HPDE6-E6E7 (cell line): ENCODE measurements at regions not wholly inside any gene's neighbourhood (a gene's known extent, or its start where the extent isn't known, plus 50 kb on each side); places are given as distances from the start of the nearest gene placed in this dataset.

Experiments used
- DNase-seq: peaks from one replicate; pipeline ENCODE4 v3.0.0; 2011; ENCODE audit warnings: missing footprints; ENCODE audit errors: extremely low spot score

- DNase-seq: no peak
Observed at GRCh38 chr10:45197816-45198485, 117.5 kb downstream of the OR13A1 start.

DNA sequence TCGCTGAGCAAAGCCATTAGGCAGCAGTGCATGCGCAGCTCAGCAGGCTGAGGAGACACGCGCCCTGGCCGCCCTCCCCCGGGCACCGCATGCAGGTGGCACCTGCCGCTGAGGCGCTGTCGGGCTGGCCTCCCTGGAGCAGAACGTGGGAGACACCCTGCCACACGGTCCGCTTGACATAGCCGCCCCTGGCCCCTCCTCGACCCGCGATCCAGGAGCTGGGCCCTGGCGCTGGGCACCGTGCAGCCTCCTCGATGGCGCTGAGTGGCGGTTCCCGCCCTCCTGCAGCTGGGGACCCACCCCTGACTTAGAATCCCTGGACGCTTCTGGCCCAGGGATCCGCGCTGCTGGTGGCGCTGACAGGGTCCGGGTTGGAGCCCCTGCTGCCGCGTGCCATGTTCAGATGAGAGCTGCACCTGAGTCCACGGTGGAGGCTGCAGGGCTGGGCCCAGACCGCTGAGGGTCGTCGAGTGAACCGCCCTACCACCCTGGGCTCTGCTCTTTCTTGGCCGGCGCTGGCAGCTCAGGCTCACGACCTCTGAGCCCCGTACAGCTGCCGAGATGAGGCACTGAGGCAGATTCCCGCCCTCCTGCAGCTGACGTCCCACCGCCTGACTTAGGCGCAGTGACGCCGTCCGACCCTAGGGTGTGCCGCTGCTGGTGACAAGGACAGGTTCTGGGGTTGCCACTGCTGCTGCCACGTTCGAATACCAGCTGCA, 116.8 kb downstream of the OR13A1 start:
- no peak for DNase-seq

GRCh38 chr10:45199205-45199740, 116.1 kb downstream of the OR13A1 start:
- no peak for DNase-seq

DNA sequence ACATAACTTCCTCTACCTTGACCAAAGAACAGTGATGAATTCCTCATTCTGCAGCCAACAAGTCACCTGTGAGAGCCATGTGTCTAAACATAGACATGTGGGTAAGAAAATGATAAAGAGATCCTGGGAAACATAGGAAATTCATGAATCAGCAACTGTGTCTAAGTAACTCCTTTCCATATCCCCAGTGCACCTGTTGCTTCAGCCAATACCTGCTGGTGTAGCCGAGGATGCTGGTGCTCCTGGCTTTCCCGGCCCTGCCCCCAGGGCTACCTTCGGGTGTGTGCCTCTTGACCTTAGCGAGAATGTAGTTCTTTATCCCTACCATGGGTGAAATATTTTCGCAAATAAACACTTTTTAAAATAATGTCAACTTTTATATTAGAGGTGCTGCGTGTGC, 114.1 kb downstream of the OR13A1 start:
- DNase-seq: no peak

GRCh38 chr10:45202242-45202641, 113.2 kb downstream of the OR13A1 start:
- DNase-seq: no peak

DNA sequence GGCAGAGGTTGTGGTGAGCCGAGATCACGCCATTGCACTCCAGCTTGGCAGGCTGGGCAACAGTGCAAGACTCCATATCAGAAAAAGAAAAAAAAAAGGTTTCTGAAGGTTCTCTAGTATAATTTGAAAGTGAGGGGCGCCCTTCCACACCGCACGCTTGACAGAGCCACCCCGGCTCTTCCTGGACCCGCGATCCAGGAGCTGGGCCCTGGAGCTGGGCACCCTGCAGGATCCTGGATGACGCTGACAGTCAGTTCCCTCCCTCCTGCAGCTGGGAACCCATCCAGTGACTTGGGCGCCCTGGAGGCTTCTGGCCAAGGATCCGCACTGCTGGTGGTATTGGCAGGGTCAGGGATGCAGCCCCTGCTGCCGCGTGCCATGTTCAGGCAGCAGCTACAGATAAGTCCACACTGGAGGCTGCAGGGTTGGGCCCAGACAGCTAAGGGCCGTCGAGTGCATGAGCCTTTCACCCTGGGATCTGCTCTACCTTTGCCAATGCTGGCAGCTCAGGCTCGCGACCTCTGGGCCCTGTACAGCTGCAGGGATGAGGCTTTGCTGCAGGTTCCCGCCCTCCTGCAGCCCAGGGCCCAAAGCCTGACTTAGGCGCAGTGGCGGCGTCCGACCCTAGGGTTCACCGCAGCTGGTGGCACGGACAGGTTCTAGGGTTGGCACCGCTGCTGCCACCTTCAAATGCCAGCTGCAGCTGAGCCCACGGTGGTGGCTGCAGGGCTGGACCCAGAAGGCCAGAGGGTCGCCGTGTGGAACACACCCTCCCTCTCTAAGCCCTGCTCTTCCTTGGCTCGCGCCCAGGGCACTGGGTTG, 110.2 kb downstream of the OR13A1 start:
- DNase-seq: no peak

GRCh38 chr10:45209888-45210287, 105.5 kb downstream of the OR13A1 start:
- DNase-seq: no peak

GRCh38 chr10:45211576-45211975, 103.8 kb downstream of the OR13A1 start:
- no peak for DNase-seq

GRCh38 chr10:45219416-45219815, 96.0 kb downstream of the OR13A1 start:
- no peak for DNase-seq

- no peak for DNase-seq
Observed at GRCh38 chr10:45220931-45221330, 94.5 kb downstream of the OR13A1 start.

- DNase-seq: no peak
Observed at GRCh38 chr10:45224219-45224841, 91.1 kb downstream of the OR13A1 start.

- DNase-seq: no peak
Observed at GRCh38 chr10:45227042-45227441, 88.4 kb downstream of the OR13A1 start.

DNA sequence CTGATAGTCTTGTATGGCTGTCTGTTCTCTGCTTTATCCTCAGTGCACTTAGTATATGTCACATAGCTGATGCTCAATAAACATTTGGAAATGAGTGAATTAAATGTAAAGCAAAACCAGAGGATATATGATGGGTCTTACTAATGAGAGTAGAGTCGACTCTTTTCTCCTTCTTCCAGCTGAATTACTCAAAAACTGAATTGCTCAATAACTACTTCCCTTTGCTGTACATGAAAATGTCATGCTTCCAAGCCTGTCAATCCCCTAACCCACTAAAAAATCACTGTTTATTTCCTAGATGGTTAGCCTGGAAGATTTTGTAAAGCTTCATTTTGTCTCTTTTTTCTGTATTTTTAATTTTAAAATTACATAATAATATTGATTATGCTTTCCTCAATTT, 88.0 kb downstream of the OR13A1 start:
- DNase-seq: no peak

DNA sequence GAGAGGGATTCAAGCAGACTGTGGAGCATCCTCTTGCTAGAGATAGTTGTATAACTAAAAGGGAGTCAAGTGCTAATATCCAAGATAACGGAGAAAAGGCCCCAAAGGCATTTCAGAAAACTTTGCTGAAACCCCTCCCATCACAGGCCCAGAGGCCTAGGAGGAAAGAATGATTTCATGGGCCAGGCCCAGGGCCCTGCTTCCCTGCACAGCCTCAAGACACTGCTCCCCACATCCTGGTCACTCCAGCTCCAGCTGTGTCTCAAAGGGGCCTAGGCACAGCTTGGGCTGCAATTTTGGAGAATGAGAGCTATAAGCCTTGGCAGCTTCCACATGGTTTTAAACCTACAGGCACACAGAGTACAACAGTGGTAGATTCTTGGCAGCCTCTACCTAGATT, 85.6 kb downstream of the OR13A1 start:
- DNase-seq: no peak

DNA sequence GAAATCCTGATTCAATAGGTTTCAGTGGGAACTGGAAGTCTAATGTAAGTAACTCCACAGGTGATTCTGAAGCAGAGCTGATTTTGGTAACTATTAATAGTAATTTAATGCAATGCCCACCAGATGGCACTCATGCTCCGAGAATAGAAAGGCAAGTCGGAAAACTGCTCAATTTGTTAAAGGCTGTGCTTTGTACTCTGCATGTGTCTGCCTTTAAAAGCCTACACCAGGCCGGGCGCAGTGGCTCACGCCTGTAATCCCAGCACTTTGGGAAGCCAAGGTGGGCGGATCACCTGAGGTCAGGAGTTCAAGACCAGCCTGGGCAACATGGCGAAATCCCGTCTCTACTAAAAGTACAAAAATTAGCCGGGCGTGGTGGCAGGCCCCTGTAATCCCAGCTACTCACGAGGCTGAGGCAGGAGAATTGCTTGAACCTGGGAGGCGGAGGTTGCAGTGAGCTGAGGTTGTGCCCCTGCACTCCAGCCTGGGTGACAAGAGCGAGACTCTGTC, 80.1 kb downstream of the OR13A1 start:
- peak; percentile 13 for DNase-seq

DNA sequence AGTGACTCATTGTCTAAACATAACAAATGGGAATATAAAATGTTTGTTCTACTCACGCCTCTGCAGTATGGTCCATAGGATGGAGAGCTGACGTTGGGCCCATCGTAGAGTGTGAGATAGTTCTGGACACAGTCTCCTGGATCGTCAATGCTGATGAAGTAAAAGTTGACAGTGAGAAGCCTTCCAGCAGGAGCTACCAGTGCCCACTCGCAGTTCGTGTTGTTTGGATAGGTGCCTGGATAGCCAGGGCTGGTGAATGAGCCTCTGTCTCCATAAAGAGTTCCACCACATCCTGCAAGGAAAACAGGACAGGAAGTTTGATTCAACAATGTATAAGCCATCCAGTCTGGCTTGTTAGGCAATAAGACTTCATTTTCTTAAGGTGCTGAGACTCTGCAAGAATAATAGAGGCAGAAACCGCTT, 79.6 kb downstream of the OR13A1 start:
- DNase-seq: no peak

DNA sequence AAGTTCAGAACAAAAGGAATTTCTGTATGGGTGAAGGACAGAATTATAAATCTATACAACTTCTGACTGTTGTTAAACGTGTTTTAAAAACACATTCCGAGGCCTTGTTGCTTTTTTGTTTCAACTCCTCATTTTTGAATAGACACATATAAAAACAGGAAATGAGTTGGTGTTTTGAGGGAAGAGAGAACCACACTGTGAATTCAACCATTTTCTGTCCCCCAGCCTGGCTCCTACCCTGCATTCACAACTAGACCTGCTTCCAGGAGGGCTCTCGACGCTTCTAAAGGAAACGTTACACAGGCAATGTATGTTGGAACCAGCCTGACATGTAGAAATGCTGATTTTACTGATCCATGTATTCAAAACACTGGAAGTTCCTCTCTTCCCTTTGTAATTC, 76.5 kb downstream of the OR13A1 start:
- no peak for DNase-seq

- no peak for DNase-seq
Observed at GRCh38 chr10:45239642-45240041, 75.8 kb downstream of the OR13A1 start.

DNA sequence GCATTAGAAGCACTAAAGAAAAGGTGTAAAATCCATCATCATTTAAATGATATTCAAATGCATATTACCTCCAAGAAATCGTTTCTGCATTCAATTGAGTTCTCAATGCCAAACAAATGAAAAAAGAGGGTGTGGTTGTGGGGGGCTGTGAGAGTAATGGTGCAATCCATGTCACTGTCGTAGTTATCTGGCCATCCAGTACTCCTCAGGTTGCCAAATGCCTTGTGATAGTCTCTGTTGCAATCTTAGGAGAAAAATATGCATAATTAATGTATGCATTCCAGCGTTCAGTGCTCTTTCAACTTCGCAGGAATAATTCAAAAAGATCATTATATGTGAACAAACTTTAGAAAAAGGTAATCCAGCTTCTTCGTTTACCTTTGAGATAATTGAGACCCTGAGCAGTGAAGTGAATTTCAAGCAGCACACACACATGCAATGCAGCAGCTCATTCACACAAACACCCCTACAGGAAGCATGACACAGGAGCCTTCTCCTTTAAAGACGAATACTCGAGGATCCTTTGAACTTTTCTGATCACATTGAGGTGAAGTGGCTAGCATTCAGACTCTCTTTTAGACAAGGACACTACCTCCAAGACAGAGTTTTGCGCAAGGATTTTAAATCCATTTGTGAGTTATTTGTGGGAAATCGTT, 73.4 kb downstream of the OR13A1 start:
- no peak for DNase-seq

DNA sequence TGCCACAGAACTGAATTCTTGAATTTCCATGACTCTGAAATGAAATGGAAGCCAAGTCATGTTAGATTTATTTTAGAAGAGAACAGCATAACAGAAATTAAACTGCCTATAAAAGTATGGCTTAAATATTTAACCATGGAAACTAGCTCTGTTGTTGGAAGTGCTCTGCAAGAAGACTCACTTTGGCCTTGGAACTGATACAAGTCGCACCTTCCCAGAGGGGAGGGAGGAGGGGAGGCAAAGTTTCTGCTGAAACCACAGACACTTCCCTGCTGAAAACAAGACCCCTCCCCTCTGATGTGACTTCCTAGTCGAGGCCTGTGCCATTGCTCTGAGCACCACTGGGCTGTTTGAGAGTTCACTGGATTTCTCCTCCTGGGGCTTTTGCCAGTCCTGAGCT, 72.1 kb downstream of the OR13A1 start:
- DNase-seq: no peak

DNA sequence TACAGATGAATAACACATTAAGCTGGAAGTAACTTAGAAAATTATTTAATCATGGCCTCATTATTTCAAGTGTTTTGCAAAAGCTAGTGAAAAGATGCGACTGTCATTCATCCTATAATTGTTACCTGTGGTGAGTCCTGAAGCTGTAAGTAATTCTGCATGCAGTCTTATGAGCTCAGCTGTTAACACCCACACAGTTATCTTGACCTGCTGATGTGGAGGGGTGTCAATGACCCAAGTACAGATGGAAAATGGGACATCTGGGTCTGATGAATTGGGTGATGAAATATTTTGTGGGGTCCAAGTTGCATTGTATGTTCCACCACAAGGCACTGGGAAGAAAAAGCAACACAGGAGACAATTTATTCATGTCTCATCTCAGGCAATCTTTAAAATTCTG, 68.9 kb downstream of the OR13A1 start:
- no peak for DNase-seq
